Central memory CD8-positive, alpha-beta T cell (primary cell): ENCODE measurements at regions not wholly inside any gene's neighbourhood (a gene's known extent, or its start where the extent isn't known, plus 50 kb on each side); places are given as distances from the start of the nearest gene placed in this dataset.

Source experiments
- ATAC-seq: fragments of 150-1000 bp; cut with Tn5 transposase; replicated peaks from 2 replicates; pipeline ENCODE4 v1.10.0; 2022; ENCODE audit warnings: mild to moderate bottlenecking, moderate FRiP score, moderate number of reproducible peaks; ENCODE audit not compliant: poor library complexity, severe bottlenecking; ENCODE audit errors: extremely low read depth
- DNase-seq, 2 donors: peaks; one replicate each; pipeline ENCODE4 v3.0.0; 2021; ENCODE audit warnings: low spot score in 2 of 2
- H3K27ac Mint-ChIP-seq: one replicate; pipeline ENCODE4 v1.8.0; 2022; ENCODE audit warnings: low read depth, mild to moderate bottlenecking, moderate library complexity, mixed read lengths
- H3K27me3 Mint-ChIP-seq: one replicate; pipeline ENCODE4 v1.8.0; 2022; ENCODE audit warnings: mixed read lengths
- H3K36me3 Mint-ChIP-seq: one replicate; pipeline ENCODE4 v1.8.0; 2022; ENCODE audit warnings: mild to moderate bottlenecking, moderate library complexity, mixed read lengths; ENCODE audit not compliant: insufficient read depth
- H3K4me1 Mint-ChIP-seq: one replicate; pipeline ENCODE4 v1.8.0; 2022; ENCODE audit warnings: mixed read lengths
- H3K4me3 Mint-ChIP-seq: one replicate; pipeline ENCODE4 v1.8.0; 2022; ENCODE audit warnings: mild to moderate bottlenecking, moderate library complexity, mixed read lengths
- H3K9me3 Mint-ChIP-seq: one replicate; pipeline ENCODE4 v1.8.0; 2022; ENCODE audit warnings: mixed read lengths

- H3K9me3 Mint-ChIP-seq, result no peaks in the 10 kb centered on the region
- ATAC-seq (no peak), DNase-seq (no peak)
- H3K4me3 Mint-ChIP-seq, result no peak overlapping the region
- no peak overlapping the region for H3K27ac Mint-ChIP-seq
- no peaks in the 10 kb centered on the region for H3K4me1 Mint-ChIP-seq
- H3K36me3 Mint-ChIP-seq, result no peaks in the 10 kb centered on the region
- peaks cover 21% of the 10 kb centered on the region for H3K27me3 Mint-ChIP-seq
Observed at GRCh38 chr2:165007161-165007744, 51.9 kb upstream of the SLC38A11 start.
